Activated CD4-positive, alpha-beta T cell treated with anti-CD3 and anti-CD28 coated beads, Interleukin-2, amount 10 ng/mL, durations not matched to agents 7 days and 5 days (primary cell): ENCODE measurements at regions not wholly inside any gene's neighbourhood (a gene's known extent, or its start where the extent isn't known, plus 50 kb on each side); places are given as distances from the start of the nearest gene placed in this dataset.

Experiments used
- CTCF ChIA-PET: fragments of 350-600 bp; sonication (Branson Sonifier 250); formaldehyde crosslinking; loops from one replicate; lab custom pipeline; 2021; ENCODE audit warnings: antibody characterized with exemption; lab: Charles Lee
- POLR2A ChIA-PET: fragments of 350-600 bp; sonication (Branson Sonifier 250); formaldehyde crosslinking; loops from one replicate; lab custom pipeline; 2021; ENCODE audit warnings: antibody characterized with exemption; lab: Charles Lee
- DNase-seq: peaks from one replicate; pipeline ENCODE4 v3.0.0-alpha.2; 2020
- H3K27ac Mint-ChIP-seq: one replicate; pipeline ENCODE4 v1.8.0; 2021; ENCODE audit warnings: mild to moderate bottlenecking, moderate library complexity, mixed read lengths
- H3K27me3 Mint-ChIP-seq: one replicate; pipeline ENCODE4 v1.8.0; 2021; ENCODE audit warnings: mixed read lengths
- H3K36me3 Mint-ChIP-seq: one replicate; pipeline ENCODE4 v1.8.0; 2021; ENCODE audit warnings: low read depth, mixed read lengths
- H3K4me1 Mint-ChIP-seq: one replicate; pipeline ENCODE4 v1.8.0; 2021; ENCODE audit warnings: mixed read lengths
- H3K4me3 Mint-ChIP-seq: one replicate; pipeline ENCODE4 v1.8.0; 2021; ENCODE audit warnings: mild to moderate bottlenecking, moderate library complexity, mixed read lengths
- H3K9me3 Mint-ChIP-seq: one replicate; pipeline ENCODE4 v1.8.0; 2021; ENCODE audit warnings: mixed read lengths

DNA sequence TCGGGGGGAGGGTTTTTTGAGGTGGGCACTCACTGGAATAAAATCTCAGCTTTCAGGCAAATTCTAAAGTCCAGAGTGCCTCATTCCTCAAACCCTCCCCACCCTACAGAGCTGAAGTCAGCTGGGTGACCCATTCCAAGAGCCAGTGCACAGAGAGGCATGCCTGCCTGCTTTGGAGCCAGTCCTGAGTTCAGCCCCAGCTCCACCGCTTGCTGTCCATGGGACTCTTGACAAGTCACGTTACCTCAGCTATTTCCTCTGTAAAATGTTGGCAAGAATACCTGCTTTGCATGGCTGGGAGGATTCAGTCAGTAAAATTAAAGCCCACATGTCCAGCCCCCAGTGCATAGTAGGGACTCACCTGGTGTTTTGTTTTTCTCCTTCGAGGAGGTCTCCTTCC lies 125.9 kb upstream of the PJA1 start:
- no peaks in the 10 kb centered on the region for H3K27me3 Mint-ChIP-seq
- no peaks in the 10 kb centered on the region for H3K36me3 Mint-ChIP-seq
- H3K4me3 Mint-ChIP-seq = no peak overlapping the region
- no peak for DNase-seq
- CTCF ChIA-PET = no interaction called here
- H3K9me3 Mint-ChIP-seq = no peaks in the 10 kb centered on the region
- no peak overlapping the region for H3K27ac Mint-ChIP-seq
- POLR2A ChIA-PET = no interaction called here
- H3K4me1 Mint-ChIP-seq = no peaks in the 10 kb centered on the region

DNA sequence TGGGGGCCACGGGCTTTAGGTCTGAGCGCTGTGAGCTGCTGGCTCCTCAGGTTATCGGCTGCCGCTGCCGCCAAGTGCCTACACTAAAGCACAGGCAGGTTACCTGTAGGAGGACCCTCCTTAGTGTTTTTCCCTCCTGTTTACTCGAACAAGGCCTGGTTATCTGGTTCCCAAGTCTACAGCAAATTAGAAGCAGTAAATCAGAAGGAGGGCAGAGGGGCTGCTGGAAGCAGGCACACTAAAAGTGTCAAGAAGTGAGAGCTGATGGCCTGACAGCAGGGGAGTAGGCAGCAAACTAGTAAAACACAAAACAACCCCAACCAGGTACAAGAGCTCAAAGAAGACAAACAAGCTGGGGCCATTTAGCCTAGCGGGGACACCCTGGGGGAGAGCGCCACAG lies 125.0 kb upstream of the PJA1 start:
- H3K4me1 Mint-ChIP-seq = no peaks in the 10 kb centered on the region
- no peaks in the 10 kb centered on the region for H3K9me3 Mint-ChIP-seq
- H3K27me3 Mint-ChIP-seq = no peaks in the 10 kb centered on the region
- H3K36me3 Mint-ChIP-seq = no peaks in the 10 kb centered on the region
- POLR2A ChIA-PET = no interaction called here
- DNase-seq = no peak
- H3K27ac Mint-ChIP-seq = no peak overlapping the region
- no peak overlapping the region for H3K4me3 Mint-ChIP-seq
- CTCF ChIA-PET = interaction anchor here (1.8 kb wide), 1 partner anchor 20 kb away, joined by 4 read pairs; no protein-coding TSS in a partner anchor

DNA sequence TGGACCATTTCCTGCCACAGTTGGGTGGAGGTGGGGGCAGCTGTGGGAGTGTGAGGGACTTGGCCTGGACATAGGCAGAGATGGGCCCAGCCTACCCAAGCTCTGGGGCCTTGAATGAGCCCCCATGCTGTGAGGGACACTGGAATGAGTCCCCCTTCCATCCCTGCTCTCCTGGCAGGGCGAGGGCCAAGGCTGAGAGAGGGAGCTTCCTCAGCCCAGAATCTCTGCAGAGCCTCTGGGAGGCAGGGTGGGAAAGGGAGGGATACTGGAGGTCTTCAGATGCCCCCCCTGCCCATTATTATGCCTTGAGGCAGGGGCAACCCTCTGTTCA lies 124.5 kb upstream of the PJA1 start:
- DNase-seq = no peak
- Mint-ChIP-seq H3K4me3 (no peak overlapping the region), H3K27me3 (no peaks in the 10 kb centered on the region), H3K36me3 (no peaks in the 10 kb centered on the region), H3K4me1 (no peaks in the 10 kb centered on the region), H3K9me3 (no peaks in the 10 kb centered on the region), H3K27ac (no peak overlapping the region)
- ChIA-PET POLR2A (no interaction called here), CTCF (interaction anchor here (1.8 kb wide), 1 partner anchor 21 kb away, joined by 4 read pairs; no protein-coding TSS in a partner anchor)

DNA sequence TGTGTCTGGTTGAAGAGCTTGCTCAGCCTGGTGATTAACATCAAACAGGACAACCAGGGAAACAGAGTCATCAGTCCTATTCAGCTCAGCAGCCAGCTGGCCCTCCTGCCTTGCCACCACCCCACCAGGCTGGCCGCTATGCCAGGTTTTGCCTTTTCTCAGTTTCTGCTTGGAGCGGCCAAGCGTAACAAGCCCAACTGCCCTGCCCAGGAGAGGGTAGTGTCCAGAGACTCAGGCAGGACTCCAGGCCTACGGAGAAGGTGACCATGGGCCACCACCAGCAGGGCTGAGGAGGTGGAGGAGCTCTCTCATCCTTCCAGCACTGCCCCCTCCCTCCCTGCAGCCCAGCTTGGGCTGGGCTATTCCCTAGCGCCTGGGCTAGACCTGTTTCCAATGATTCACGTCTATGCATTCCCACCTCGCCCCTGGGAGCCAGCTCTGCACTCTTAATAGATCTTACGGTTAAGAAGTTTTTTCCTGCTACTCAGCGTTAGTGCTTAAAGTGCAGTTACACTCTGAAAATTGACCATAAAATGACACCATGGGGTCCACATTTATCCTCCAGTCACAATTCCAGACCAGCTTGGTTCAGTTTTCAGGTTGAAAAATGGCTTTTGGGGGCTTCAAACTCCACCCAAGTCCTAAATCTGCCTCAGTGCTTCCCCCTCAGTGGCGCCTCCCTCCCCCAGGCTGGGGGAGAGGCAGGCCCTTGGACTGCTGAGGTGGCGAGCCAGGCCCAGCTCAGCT lies 124.0 kb upstream of the PJA1 start:
- no peak for DNase-seq
- ChIA-PET POLR2A (no interaction called here), CTCF (interaction anchor here (0.9 to 1.8 kb wide), 3 partner anchors 17 to 467 kb away, joined by 3 to 4 read pairs (median 3); no protein-coding TSS in a partner anchor)
- H3K27me3 Mint-ChIP-seq = no peaks in the 10 kb centered on the region
- no peaks in the 10 kb centered on the region for H3K36me3 Mint-ChIP-seq
- H3K27ac Mint-ChIP-seq = no peak overlapping the region
- no peak overlapping the region for H3K4me3 Mint-ChIP-seq
- H3K9me3 Mint-ChIP-seq = no peaks in the 10 kb centered on the region
- H3K4me1 Mint-ChIP-seq = no peaks in the 10 kb centered on the region

DNA sequence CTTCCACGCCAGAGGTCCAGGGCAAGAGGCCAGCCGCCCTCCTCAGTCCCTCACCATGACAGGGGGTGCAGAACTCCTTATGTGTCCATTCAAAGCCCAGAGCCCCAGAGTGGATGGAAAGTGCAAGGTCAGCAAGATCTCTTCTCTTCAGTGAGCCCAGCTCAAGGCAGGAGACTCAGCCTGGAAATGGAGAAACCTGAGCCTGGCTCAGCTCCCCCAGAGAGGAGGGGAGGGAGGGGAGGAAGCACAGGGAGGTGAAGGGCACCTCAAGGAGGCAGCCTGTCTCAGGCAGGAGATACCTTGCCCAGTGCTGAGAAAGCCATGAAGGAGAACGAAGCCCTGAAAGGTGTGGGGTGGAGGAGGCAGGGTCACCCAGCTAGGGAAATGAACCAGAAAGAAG lies 121.8 kb upstream of the PJA1 start:
- POLR2A ChIA-PET = no interaction called here
- DNase-seq = no peak
- Mint-ChIP-seq H3K27me3 (no peaks in the 10 kb centered on the region), H3K27ac (no peak overlapping the region), H3K36me3 (no peaks in the 10 kb centered on the region), H3K4me3 (no peak overlapping the region), H3K4me1 (no peaks in the 10 kb centered on the region), H3K9me3 (no peaks in the 10 kb centered on the region)
- CTCF ChIA-PET = no interaction called here

DNA sequence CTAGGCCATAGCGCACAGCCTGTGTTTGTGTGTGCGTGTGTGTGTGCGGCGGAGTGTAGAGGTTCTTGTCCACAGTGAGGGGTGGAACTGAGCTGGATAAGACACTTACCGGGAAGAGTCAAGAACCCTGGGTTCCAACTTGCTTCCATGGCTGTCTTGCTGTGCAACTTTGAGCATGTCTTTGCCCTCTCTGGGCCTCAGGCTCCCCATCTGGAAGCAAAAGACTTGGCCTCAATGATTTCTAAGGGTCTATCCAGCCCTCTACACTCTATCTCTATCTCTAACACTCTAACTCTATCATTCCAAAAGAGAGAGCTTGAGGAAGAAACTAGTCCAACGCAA lies 121.3 kb upstream of the PJA1 start:
- H3K4me1 Mint-ChIP-seq = no peaks in the 10 kb centered on the region
- POLR2A ChIA-PET = no interaction called here
- no peaks in the 10 kb centered on the region for H3K27me3 Mint-ChIP-seq
- CTCF ChIA-PET = no interaction called here
- no peak for DNase-seq
- no peaks in the 10 kb centered on the region for H3K9me3 Mint-ChIP-seq
- no peak overlapping the region for H3K4me3 Mint-ChIP-seq
- no peak overlapping the region for H3K27ac Mint-ChIP-seq
- H3K36me3 Mint-ChIP-seq = no peaks in the 10 kb centered on the region

DNA sequence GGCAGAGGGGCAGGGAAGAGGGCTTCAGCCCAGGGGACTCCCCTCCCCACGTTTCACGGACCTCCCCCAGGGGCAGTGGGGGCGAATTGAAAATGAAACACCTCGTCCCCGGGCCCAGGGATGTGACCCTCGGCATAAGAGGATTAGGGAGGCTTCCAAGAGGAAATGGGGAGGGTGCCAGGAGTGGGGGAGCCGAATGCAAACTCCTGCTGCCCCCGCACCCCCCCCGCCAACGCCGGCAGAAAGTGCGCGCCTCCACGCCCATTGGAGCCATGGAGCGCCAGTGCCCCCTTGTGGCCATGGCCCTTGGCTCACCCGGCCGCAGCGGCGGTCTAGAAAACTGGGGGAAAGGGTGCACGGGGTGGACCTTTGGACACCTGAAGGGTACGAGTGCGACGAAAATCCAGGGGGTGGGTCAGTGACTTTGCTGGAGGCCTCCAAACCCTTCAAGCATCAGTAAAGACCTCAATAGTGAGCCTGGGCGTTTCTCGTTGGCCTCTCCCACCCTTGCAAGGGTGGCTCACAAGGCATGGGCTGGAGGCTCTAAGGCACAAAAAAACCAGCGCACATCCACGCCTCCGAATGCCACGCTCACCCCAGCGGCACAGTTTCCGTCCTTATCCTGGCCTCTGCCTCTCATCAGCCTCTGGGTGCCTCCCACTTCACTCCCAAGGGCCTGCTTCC lies 120.8 kb upstream of the PJA1 start:
- DNase-seq = peak; percentile 51
- Mint-ChIP-seq H3K36me3 (no peaks in the 10 kb centered on the region), H3K27ac (no peak overlapping the region), H3K4me3 (no peak overlapping the region), H3K9me3 (no peaks in the 10 kb centered on the region), H3K4me1 (no peaks in the 10 kb centered on the region), H3K27me3 (no peaks in the 10 kb centered on the region)
- CTCF ChIA-PET = no interaction called here
- POLR2A ChIA-PET = no interaction called here

DNA sequence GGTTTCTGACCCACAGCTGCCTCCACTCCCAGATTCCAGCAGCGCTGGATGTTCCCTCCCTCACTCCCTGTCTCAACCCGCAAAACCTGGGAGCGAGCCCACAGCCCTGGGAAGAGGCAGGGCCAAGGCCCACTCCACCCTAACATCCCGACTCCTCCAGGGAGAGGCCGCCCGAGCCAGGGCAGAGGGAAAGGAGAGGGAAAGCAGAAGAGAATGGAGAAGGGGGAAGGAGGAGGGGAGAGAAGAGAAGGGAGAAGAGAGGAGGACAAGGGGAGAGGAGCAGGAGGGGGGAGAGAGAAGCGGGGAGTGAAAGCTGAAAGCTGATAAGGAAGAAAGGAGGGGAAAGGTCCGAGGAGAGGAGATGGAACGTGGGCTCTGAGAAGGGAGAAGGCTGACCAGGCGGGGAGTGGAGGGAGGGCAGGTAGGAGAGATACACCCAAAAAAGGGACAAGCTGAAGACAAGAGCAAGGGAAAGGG lies 120.2 kb upstream of the PJA1 start:
- CTCF ChIA-PET = no interaction called here
- Mint-ChIP-seq H3K4me3 (no peak overlapping the region), H3K36me3 (no peaks in the 10 kb centered on the region), H3K27me3 (no peaks in the 10 kb centered on the region), H3K4me1 (no peaks in the 10 kb centered on the region), H3K9me3 (no peaks in the 10 kb centered on the region), H3K27ac (no peak overlapping the region)
- no peak for DNase-seq
- POLR2A ChIA-PET = no interaction called here

DNA sequence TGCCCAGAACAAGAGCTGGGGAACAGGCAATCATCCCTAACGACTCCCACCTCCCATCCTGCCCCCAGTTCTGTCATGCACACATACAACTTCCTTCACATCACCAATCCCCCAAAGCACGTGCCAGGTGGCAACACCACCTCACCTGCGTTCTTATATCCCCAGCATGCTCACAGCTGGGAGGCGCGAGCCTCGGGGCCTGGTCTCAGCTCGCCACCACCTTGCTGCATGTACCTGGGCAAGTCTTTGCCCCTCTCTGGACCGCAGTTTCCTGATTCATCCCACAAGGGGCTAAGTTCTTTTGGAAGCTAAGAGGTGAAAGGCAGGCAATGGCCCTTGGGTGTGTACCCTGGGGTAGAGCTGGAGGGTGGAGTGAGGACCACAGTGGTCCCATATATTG lies 119.2 kb upstream of the PJA1 start:
- Mint-ChIP-seq H3K4me3 (no peak overlapping the region), H3K27ac (no peak overlapping the region), H3K9me3 (no peaks in the 10 kb centered on the region), H3K4me1 (no peaks in the 10 kb centered on the region), H3K27me3 (no peaks in the 10 kb centered on the region), H3K36me3 (no peaks in the 10 kb centered on the region)
- ChIA-PET CTCF (no interaction called here), POLR2A (no interaction called here)
- DNase-seq = no peak

DNA sequence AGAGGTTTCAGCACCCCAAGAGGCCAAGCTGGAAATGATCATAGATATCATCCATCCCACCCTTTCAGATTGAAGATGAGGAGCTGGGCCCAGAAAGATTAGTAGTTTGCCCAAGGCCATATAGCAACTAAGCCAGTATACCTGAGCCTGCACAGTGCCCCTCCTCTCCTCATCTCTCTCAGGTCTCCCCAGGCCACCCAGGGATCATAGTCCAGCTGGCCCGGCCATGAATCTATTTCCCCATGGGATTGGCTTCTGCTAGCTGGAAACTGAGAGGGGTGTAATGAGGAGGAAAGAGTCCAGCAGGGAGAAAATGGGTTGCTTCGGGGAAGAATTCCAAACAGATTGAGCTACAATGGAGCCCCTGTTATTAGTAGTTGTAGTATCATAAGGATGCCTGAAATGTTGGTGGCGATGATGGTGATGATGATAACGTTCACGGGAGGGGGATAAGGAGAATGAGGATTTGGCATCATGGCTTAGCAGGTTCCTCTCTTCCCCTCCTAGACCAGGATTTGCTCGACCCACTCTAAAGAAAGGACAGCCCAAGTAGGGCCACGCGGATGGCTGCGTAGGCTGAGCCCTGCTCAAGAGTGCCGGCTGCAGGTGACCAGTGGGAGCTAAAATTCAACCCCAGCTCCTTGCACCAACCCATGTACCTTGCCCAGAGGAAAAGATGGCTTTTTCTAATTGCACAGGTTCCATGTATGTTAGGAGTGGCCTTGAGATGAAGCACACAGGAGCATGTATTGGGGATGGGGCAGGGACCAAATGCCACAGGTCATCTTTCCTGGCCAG lies 117.8 kb upstream of the PJA1 start:
- H3K27me3 Mint-ChIP-seq = no peaks in the 10 kb centered on the region
- H3K4me1 Mint-ChIP-seq = no peaks in the 10 kb centered on the region
- CTCF ChIA-PET = no interaction called here

DNA sequence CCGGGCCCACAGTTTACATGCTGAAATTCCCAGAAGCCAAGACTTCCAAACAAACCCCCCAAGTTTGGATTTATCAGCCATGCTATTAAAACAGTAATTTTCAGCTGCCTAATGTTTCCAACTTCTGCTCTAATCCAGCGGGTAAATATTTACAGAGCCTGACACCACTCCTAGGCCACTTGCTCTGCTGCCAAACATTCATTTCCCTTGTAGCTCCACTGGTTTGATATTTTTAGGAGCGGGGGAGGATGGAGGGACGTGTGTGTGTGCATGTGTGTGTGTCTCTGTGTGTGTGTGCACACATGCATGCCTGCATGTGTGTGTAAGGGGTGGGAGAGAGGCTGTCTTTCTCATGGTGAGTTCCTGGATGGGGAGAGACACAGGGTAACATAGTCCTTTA lies 115.7 kb upstream of the PJA1 start:
- ChIA-PET POLR2A (no interaction called here), CTCF (no interaction called here)
- Mint-ChIP-seq H3K27me3 (no peaks in the 10 kb centered on the region), H3K9me3 (no peaks in the 10 kb centered on the region), H3K4me1 (no peaks in the 10 kb centered on the region), H3K4me3 (no peak overlapping the region), H3K36me3 (no peaks in the 10 kb centered on the region), H3K27ac (no peak overlapping the region)
- DNase-seq = no peak

More for the DNA sequence above, 117.8 kb upstream of the PJA1 start:
- no peaks in the 10 kb centered on the region for H3K36me3 Mint-ChIP-seq
- DNase-seq = no peak
- H3K9me3 Mint-ChIP-seq = no peaks in the 10 kb centered on the region
- H3K4me3 Mint-ChIP-seq = no peak overlapping the region
- H3K27ac Mint-ChIP-seq = no peak overlapping the region
- POLR2A ChIA-PET = no interaction called here

DNA sequence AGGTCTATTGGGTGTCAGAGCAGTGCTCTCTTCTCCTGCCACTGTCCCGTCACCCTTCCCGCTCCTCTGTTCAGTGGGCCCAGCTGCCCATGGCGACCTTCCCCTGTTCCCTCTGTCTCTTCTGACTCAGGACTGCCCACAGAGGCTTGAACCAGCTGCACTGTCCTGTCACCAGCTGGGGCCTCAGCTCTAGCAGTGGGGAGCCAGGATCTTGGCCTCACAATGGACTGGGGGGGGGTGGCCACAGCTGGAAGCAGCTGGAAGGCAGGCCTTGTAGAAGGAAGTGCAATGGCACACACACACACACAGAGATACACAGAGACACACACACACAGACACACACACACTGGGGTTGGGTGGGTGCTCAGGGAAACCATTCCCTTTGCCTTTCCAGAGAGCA lies 114.0 kb upstream of the PJA1 start:
- no peak for DNase-seq
- Mint-ChIP-seq H3K4me1 (no peaks in the 10 kb centered on the region), H3K4me3 (no peak overlapping the region), H3K27me3 (no peaks in the 10 kb centered on the region), H3K9me3 (no peaks in the 10 kb centered on the region), H3K36me3 (no peaks in the 10 kb centered on the region), H3K27ac (no peak overlapping the region)
- ChIA-PET POLR2A (no interaction called here), CTCF (interaction anchor here (0.6 kb wide), 1 partner anchor 240 kb away, joined by 3 read pairs; no protein-coding TSS in a partner anchor)

DNA sequence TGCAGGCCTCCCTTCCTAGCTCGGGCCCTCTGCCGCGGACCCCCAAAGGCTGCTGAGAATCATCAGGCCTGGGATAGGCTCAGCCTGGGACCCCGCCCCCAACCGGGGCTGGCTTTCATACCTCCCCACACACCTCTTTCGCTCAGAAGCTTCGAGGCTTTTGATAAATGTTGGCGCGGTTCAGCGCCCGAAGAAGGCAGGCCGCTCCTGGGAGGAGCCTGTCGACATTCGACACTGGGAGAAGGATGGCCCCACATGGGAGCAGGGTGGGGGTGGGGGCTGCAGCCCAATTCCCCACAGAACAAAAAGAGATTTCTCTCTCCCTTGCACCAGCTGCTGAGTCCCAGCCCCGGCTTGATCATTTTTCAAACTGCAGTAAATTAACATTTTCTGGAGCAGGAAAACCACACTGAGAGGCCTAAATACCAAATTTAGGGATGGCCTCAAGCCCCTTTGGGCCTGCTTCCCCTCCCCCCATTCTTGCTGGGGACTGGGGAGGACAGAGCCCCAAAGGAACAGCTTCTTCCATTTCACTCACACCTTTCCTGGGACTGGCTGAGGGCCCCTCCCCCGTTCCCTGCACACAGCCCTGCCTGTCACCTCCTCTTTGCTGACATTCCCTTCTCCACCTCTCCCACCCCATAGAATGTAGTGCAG lies 112.9 kb upstream of the PJA1 start:
- no peak for DNase-seq
- Mint-ChIP-seq H3K4me3 (no peak overlapping the region), H3K27ac (no peak overlapping the region), H3K27me3 (no peaks in the 10 kb centered on the region), H3K4me1 (no peaks in the 10 kb centered on the region), H3K9me3 (no peaks in the 10 kb centered on the region), H3K36me3 (no peaks in the 10 kb centered on the region)
- POLR2A ChIA-PET = no interaction called here
- CTCF ChIA-PET = no interaction called here
